Muscle of leg (tissue), 3 donors: ENCODE measurements at regions not wholly inside any gene's neighbourhood (a gene's known extent, or its start where the extent isn't known, plus 50 kb on each side); places are given as distances from the start of the nearest gene placed in this dataset.
A peak's percentile ranks its signal among the peaks of the same experiment; 100 is the strongest.

Experiments
- DNase-seq: peaks from one replicate; pipeline ENCODE4 v3.0.0; 2013
- H3K27ac ChIP-seq: one replicate; pipeline ENCODE4 v1.5.1; 2013; ENCODE audit warnings: mild to moderate bottlenecking, low read length, control low read depth
- H3K27me3 ChIP-seq: one replicate; pipeline ENCODE4 v1.6.1; 2013; ENCODE audit warnings: low read length; ENCODE audit not compliant: control insufficient read depth, insufficient read depth
- H3K36me3 ChIP-seq: one replicate; pipeline ENCODE4 v1.6.1; 2013; ENCODE audit warnings: low read length; ENCODE audit not compliant: control insufficient read depth, insufficient read depth
- H3K4me1 ChIP-seq: one replicate; pipeline ENCODE4 v1.6.1; 2013; ENCODE audit warnings: low read length; ENCODE audit not compliant: control insufficient read depth, insufficient read depth
- H3K4me3 ChIP-seq: one replicate; pipeline ENCODE4 v1.5.1; 2013; ENCODE audit warnings: low read length, control low read depth
- H3K9me3 ChIP-seq: replicated peaks from 2 replicates; pipeline ENCODE4 v1.6.1; 2013; ENCODE audit warnings: low read depth, low read length; ENCODE audit not compliant: control insufficient read depth
- WGBS: methylation state at CpG from one replicate; pipeline ENCODE4 v1.1.5; 2013; ENCODE audit warnings: missing lambda C conversion rate; ENCODE audit not compliant: insufficient coverage; 5-methylcytosine and 5-hydroxymethylcytosine counted together

- Histone ChIP-seq H3K4me1 (peaks cover 17% of the 10 kb centered on the region), H3K4me3 (no peak overlapping the region), H3K27ac (no peak overlapping the region), H3K36me3 (no peaks in the 10 kb centered on the region), H3K9me3 (no peaks in the 10 kb centered on the region), H3K27me3 (no peaks in the 10 kb centered on the region)
- 88% methylated on average over 7 of the region's 7 CpGs for WGBS
- no peak for DNase-seq
These were observed 74.5 kb downstream of the RHOU start for GRCh38 chr1:228809621-228810394.

GRCh38 chr1:228810395-228810758 is 75.1 kb downstream of the RHOU start:
- no peak for DNase-seq
- peaks cover 13% of the 10 kb centered on the region for H3K4me1 ChIP-seq
- H3K27me3 ChIP-seq: no peaks in the 10 kb centered on the region
- H3K9me3 ChIP-seq: no peaks in the 10 kb centered on the region
- H3K36me3 ChIP-seq: no peaks in the 10 kb centered on the region
- no peak overlapping the region for H3K27ac ChIP-seq
- H3K4me3 ChIP-seq: no peak overlapping the region

GRCh38 chr1:228810878-228811711 is 75.8 kb downstream of the RHOU start:
- Histone ChIP-seq H3K9me3 (no peaks in the 10 kb centered on the region), H3K36me3 (no peaks in the 10 kb centered on the region), H3K27ac (peak overlapping the region; percentile 38), H3K4me1 (peaks cover 11% of the 10 kb centered on the region), H3K27me3 (no peaks in the 10 kb centered on the region), H3K4me3 (no peak overlapping the region)
- peak; percentile 77 for DNase-seq
- WGBS: 90% methylated on average over 2 of the region's 6 CpGs

- Histone ChIP-seq H3K27me3 (no peaks in the 10 kb centered on the region), H3K4me1 (peaks cover 11% of the 10 kb centered on the region), H3K4me3 (no peak overlapping the region), H3K9me3 (no peaks in the 10 kb centered on the region), H3K36me3 (no peaks in the 10 kb centered on the region), H3K27ac (peak overlapping the region; percentile 25)
- peak; percentile 34 for DNase-seq
- 66% methylated on average over 8 of the region's 11 CpGs for WGBS
These were observed 76.5 kb downstream of the RHOU start for GRCh38 chr1:228811712-228812305.

GRCh38 chr1:228812961-228813360 is 77.7 kb downstream of the RHOU start:
- H3K27me3 ChIP-seq: no peaks in the 10 kb centered on the region
- no peaks in the 10 kb centered on the region for H3K9me3 ChIP-seq
- DNase-seq: no peak

GRCh38 chr1:228814176-228814575 is 78.9 kb downstream of the RHOU start:
- H3K4me1 ChIP-seq: peaks cover 11% of the 10 kb centered on the region
- DNase-seq: no peak
- no peaks in the 10 kb centered on the region for H3K36me3 ChIP-seq
- WGBS: 42% methylated on average over 2 of the region's 4 CpGs
- H3K27ac ChIP-seq: no peak overlapping the region
- no peak overlapping the region for H3K4me3 ChIP-seq
- no peaks in the 10 kb centered on the region for H3K9me3 ChIP-seq
- no peaks in the 10 kb centered on the region for H3K27me3 ChIP-seq

More at GRCh38 chr1:228812961-228813360, 77.7 kb downstream of the RHOU start:
- H3K27ac ChIP-seq: no peak overlapping the region
- H3K36me3 ChIP-seq: no peaks in the 10 kb centered on the region
- peaks cover 11% of the 10 kb centered on the region for H3K4me1 ChIP-seq
- no peak overlapping the region for H3K4me3 ChIP-seq

- H3K27ac ChIP-seq: no peak overlapping the region
- no peak overlapping the region for H3K4me3 ChIP-seq
- DNase-seq: no peak
- WGBS: 98% methylated on average over 5 of the region's 7 CpGs
- H3K36me3 ChIP-seq: no peaks in the 10 kb centered on the region
- H3K9me3 ChIP-seq: no peaks in the 10 kb centered on the region
- no peaks in the 10 kb centered on the region for H3K4me1 ChIP-seq
- no peaks in the 10 kb centered on the region for H3K27me3 ChIP-seq
These were observed 83.0 kb downstream of the RHOU start for GRCh38 chr1:228818296-228818695.

GRCh38 chr1:228818928-228819630 is 83.8 kb downstream of the RHOU start:
- Histone ChIP-seq H3K36me3 (no peaks in the 10 kb centered on the region), H3K9me3 (no peaks in the 10 kb centered on the region), H3K27me3 (no peaks in the 10 kb centered on the region), H3K27ac (no peak overlapping the region), H3K4me1 (no peaks in the 10 kb centered on the region), H3K4me3 (no peak overlapping the region)
- DNase-seq: no peak
- WGBS: 84% methylated on average over 3 of the region's 6 CpGs

GRCh38 chr1:228821252-228821651 is 86.0 kb downstream of the RHOU start:
- Histone ChIP-seq H3K27me3 (no peaks in the 10 kb centered on the region), H3K36me3 (no peaks in the 10 kb centered on the region), H3K27ac (no peak overlapping the region), H3K4me3 (no peak overlapping the region), H3K9me3 (no peaks in the 10 kb centered on the region), H3K4me1 (peaks cover 3% of the 10 kb centered on the region)
- no peak for DNase-seq
- WGBS: no CpG with 5 or more reads among the region's 2 CpGs

- Histone ChIP-seq H3K27ac (no peak overlapping the region), H3K27me3 (no peaks in the 10 kb centered on the region), H3K4me3 (no peak overlapping the region), H3K36me3 (no peaks in the 10 kb centered on the region), H3K4me1 (peaks cover 8% of the 10 kb centered on the region), H3K9me3 (no peaks in the 10 kb centered on the region)
- no CpG with 5 or more reads among the region's 3 CpGs for WGBS
- no peak for DNase-seq
These were observed 87.9 kb downstream of the RHOU start for GRCh38 chr1:228823200-228823599.
